Activated naive CD8-positive, alpha-beta T cell treated with anti-CD3 and anti-CD28 coated beads, Interleukin-2, amount 50 U/mL, for 24 hours (primary cell): ENCODE measurements at regions not wholly inside any gene's neighbourhood (a gene's known extent, or its start where the extent isn't known, plus 50 kb on each side); places are given as distances from the start of the nearest gene placed in this dataset.
A peak's percentile ranks its signal among the peaks of the same experiment; 100 is the strongest.

ENCODE experiments used
- ATAC-seq: fragments of 150-1000 bp; cut with Tn5 transposase; one replicate; pipeline ENCODE4 v1.10.0; 2021
- DNase-seq: peaks from one replicate; pipeline ENCODE4 v3.0.0; 2021
- H3K27ac Mint-ChIP-seq: one replicate; pipeline ENCODE4 v1.8.0; 2021; ENCODE audit warnings: mild to moderate bottlenecking, mixed read lengths
- H3K27me3 Mint-ChIP-seq: one replicate; pipeline ENCODE4 v1.8.0; 2021; ENCODE audit warnings: mixed read lengths
- H3K36me3 Mint-ChIP-seq: one replicate; pipeline ENCODE4 v1.8.0; 2021; ENCODE audit warnings: low read depth, mixed read lengths
- H3K4me1 Mint-ChIP-seq: one replicate; pipeline ENCODE4 v1.8.0; 2021; ENCODE audit warnings: mixed read lengths
- H3K4me3 Mint-ChIP-seq: one replicate; pipeline ENCODE4 v1.8.0; 2021; ENCODE audit warnings: mild to moderate bottlenecking, moderate library complexity, mixed read lengths
- H3K9me3 Mint-ChIP-seq: one replicate; pipeline ENCODE4 v1.8.0; 2021; ENCODE audit warnings: mixed read lengths

DNA sequence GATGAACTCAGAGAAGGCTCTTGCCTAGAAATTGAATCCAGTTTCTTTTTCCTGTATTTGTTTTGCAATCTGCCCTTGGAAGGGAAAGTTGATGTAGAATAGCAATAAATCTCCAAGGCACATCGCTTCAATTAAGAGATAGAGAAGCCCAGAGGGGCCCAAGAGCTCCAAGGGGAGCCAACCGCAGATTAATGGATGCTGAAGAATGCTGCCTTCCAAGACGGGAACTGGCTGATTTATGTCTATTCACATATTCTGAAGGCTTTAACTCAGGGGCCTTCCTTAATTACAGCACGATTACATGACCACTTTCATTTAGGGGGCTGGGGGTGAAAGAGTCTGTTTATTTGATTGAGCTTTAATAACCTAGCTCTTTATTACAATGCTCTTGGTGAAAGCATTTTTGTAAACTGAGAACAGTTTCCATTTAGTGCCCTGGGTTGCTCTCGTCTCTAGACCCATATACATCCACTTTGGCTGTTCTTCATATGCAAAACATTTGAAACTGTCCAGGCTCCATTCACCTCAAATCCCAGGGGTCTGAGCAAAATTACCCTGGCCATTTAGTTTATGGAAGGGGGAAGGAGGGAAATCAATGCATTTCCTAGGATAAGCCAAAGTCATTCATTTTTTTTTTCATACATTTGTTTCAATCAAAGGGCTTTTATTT, 87.4 kb upstream of the CLDN14 start:
- ATAC-seq: no peak
- no peaks in the 10 kb centered on the region for H3K4me1 Mint-ChIP-seq
- H3K27ac Mint-ChIP-seq: no peak overlapping the region
- no peaks in the 10 kb centered on the region for H3K9me3 Mint-ChIP-seq
- no peaks in the 10 kb centered on the region for H3K36me3 Mint-ChIP-seq
- H3K27me3 Mint-ChIP-seq: peaks cover 3% of the 10 kb centered on the region
- DNase-seq: no peak
- H3K4me3 Mint-ChIP-seq: no peak overlapping the region

DNA sequence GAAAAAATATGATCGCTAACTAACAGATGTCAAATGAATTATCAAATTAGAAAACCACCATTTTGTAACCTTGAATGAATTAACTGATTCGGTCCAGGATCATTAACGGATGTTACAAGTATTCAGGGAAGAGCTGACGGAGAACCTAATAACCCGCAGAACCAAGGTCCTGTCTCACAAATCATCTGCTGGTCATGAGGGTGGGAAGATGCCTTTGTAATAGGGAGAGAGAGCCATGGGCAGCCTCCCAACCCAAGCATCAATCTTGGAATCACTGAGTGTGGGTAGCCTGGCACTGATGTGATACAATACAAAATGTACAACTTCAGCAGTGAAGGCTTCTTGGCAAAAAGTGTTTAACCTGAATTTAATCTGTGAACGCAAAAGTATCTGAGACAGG, 89.6 kb upstream of the CLDN14 start:
- no peak overlapping the region for H3K27ac Mint-ChIP-seq
- ATAC-seq: no peak
- H3K36me3 Mint-ChIP-seq: no peaks in the 10 kb centered on the region
- no peak for DNase-seq
- no peaks in the 10 kb centered on the region for H3K9me3 Mint-ChIP-seq
- H3K4me3 Mint-ChIP-seq: no peak overlapping the region
- peaks cover 3% of the 10 kb centered on the region for H3K27me3 Mint-ChIP-seq
- no peaks in the 10 kb centered on the region for H3K4me1 Mint-ChIP-seq

DNA sequence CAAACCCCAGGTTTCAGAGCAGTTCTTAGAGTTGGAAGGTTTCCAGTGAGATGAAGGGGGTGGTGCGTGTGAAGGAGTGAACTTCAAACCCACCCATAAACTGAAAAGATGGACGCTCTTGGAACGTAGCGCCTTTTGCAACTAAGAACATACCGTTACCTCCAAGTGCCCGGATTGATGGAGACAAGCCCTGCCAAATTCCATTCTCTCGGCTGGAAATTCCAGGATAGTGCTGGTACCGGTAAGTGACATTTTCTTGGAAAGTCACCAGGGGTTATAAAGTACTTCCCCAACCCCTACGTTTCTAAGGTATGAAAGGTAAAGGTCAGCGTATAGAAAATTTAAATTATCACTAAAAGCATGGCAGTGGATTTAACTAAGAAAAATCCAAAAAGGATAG, 91.6 kb upstream of the CLDN14 start:
- H3K4me1 Mint-ChIP-seq: no peaks in the 10 kb centered on the region
- DNase-seq (no peak), ATAC-seq (no peak)
- no peak overlapping the region for H3K4me3 Mint-ChIP-seq
- H3K27me3 Mint-ChIP-seq: peaks cover 3% of the 10 kb centered on the region
- no peak overlapping the region for H3K27ac Mint-ChIP-seq
- no peaks in the 10 kb centered on the region for H3K36me3 Mint-ChIP-seq
- no peaks in the 10 kb centered on the region for H3K9me3 Mint-ChIP-seq

DNA sequence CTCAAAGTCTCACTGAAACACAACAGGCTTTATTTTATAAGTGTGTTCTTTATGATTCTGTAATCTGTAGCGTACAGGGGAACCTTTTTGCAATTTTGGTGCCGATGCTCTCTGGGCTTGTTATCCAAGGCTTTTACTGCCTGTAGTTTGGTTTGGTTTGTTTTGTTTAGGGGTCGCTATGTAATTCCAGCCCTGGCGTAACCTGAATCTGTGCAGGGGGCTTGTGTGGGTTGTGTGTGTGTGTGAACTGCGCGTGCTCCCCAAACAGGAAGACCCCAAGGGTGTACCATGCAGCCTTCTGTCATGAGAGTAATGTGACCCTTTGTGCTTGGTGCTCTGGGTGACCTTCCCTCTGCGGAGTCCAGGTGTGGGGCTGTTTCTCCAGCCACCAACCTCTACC, 92.1 kb upstream of the CLDN14 start:
- no peaks in the 10 kb centered on the region for H3K36me3 Mint-ChIP-seq
- no peak overlapping the region for H3K4me3 Mint-ChIP-seq

DNA sequence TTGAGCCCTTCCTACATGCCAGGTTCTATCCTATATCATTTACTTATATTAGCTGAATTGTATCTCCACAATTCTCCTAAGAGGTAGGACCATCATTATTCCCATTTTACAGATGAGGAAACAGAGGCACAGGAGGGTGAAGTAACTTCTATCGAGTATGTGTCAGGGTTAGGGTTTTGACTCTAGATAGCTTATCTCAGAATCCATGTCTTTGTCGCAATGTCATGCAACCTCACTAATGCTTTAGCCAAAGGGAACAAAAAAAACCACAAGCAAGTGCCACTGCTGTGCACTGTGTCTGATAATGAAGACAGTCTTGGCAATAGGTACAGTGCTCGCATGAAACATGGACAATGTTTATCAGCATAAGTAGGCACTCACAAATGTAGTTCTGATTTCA, 95.4 kb upstream of the CLDN14 start:
- no peak for DNase-seq
- no peaks in the 10 kb centered on the region for H3K9me3 Mint-ChIP-seq
- H3K27me3 Mint-ChIP-seq: peaks cover under 1% of the 10 kb centered on the region
- H3K4me1 Mint-ChIP-seq: peaks cover 6% of the 10 kb centered on the region
- no peak for ATAC-seq
- no peak overlapping the region for H3K27ac Mint-ChIP-seq
- H3K36me3 Mint-ChIP-seq: no peaks in the 10 kb centered on the region
- H3K4me3 Mint-ChIP-seq: no peak overlapping the region

More for the DNA sequence above, 92.1 kb upstream of the CLDN14 start:
- Mint-ChIP-seq H3K27me3 (peaks cover 3% of the 10 kb centered on the region), H3K9me3 (no peaks in the 10 kb centered on the region), H3K4me1 (no peaks in the 10 kb centered on the region), H3K27ac (no peak overlapping the region)
- DNase-seq (no peak), ATAC-seq (no peak)

DNA sequence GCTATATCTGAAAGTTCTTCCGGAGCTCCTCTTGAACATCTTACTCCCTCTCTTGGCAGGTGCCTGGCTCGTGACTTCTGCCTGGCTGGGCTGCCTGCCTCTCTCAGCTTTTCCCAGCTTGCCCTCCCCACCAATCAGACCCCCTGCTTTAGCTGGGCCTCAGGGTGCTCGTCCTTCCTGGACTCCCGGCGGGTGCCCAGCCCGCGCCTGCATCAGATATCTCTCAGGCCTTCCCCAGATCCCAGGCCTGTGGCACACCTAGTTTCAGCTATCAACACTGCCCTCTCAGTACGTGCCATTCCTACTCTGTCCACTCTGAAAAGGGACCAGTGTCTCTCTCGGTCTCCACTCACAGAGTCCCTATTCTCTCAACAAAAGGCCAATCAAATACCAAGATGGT, 96.5 kb upstream of the CLDN14 start:
- H3K36me3 Mint-ChIP-seq: no peaks in the 10 kb centered on the region
- no peak overlapping the region for H3K27ac Mint-ChIP-seq
- no peaks in the 10 kb centered on the region for H3K9me3 Mint-ChIP-seq
- ATAC-seq (no peak), DNase-seq (no peak)
- no peak overlapping the region for H3K4me3 Mint-ChIP-seq
- peaks cover 6% of the 10 kb centered on the region for H3K4me1 Mint-ChIP-seq
- H3K27me3 Mint-ChIP-seq: no peaks in the 10 kb centered on the region

DNA sequence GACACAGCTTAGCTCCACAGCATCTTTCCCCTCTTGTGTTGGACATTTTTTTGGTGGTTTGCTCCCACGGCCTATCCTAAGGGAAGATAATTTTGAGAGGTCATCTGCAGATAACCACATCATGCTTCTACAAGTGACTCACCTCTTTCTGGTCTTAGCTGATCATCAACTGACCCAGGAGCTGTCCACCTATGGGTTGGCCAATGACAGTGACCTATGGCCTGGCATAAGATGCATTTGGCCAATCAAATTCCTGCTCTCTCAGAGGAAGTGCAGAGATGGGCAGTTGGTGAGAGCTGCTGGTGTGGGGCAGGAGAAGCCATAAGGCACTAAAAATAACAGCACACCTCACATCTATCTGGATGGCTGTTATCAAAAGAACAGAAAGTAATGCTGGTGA, 100.0 kb upstream of the CLDN14 start:
- Mint-ChIP-seq H3K27me3 (peaks cover 4% of the 10 kb centered on the region), H3K9me3 (no peaks in the 10 kb centered on the region), H3K4me3 (no peak overlapping the region), H3K36me3 (no peaks in the 10 kb centered on the region), H3K4me1 (peaks cover 6% of the 10 kb centered on the region), H3K27ac (no peak overlapping the region)
- DNase-seq: no peak
- no peak for ATAC-seq

DNA sequence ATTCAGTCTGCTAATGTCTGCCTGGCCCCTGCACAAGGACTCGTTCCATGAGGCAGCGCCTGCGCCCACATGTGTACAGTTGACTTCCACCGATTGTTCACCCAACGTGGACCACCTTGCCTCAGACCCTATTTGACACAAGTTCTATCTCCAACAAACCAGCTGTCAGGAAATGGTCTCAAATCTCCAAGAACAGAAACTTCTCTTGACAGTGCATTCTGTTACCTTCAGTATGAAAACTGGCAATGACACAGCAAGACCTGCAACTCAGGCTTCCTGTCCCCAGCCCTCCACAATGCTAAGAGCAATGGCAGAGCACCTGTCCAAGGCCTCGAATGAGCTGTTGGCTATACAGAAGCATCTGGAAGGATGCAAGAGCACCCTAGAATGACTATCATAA, 102.3 kb upstream of the CLDN14 start:
- Mint-ChIP-seq H3K27me3 (peaks cover 4% of the 10 kb centered on the region), H3K4me1 (peaks cover 4% of the 10 kb centered on the region), H3K36me3 (no peaks in the 10 kb centered on the region), H3K27ac (no peak overlapping the region), H3K4me3 (no peak overlapping the region), H3K9me3 (no peaks in the 10 kb centered on the region)
- DNase-seq: no peak
- no peak for ATAC-seq

DNA sequence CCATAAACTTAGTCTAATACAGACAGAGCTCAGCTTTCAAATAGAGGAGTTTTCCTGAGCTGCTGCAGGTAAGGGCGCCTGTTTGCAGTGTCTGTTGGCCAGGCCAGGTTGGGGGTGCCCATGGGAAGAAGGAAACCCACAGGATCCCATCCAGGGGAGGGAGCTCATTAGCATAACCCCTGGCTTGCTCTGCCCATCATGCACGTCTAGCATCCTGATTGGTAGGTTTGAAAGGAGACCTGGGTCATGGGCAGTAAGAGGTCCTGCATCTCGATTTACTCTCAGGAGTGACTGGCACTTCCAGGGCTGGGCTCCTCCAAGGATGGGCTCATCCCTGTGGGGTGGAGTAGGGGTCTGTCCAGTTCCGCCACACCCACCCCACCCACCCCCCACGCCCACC, 103.7 kb upstream of the CLDN14 start:
- ATAC-seq (no peak), DNase-seq (no peak)
- H3K36me3 Mint-ChIP-seq: no peaks in the 10 kb centered on the region
- no peaks in the 10 kb centered on the region for H3K4me1 Mint-ChIP-seq
- H3K27ac Mint-ChIP-seq: no peak overlapping the region
- no peak overlapping the region for H3K4me3 Mint-ChIP-seq
- H3K9me3 Mint-ChIP-seq: no peaks in the 10 kb centered on the region
- peaks cover 4% of the 10 kb centered on the region for H3K27me3 Mint-ChIP-seq

DNA sequence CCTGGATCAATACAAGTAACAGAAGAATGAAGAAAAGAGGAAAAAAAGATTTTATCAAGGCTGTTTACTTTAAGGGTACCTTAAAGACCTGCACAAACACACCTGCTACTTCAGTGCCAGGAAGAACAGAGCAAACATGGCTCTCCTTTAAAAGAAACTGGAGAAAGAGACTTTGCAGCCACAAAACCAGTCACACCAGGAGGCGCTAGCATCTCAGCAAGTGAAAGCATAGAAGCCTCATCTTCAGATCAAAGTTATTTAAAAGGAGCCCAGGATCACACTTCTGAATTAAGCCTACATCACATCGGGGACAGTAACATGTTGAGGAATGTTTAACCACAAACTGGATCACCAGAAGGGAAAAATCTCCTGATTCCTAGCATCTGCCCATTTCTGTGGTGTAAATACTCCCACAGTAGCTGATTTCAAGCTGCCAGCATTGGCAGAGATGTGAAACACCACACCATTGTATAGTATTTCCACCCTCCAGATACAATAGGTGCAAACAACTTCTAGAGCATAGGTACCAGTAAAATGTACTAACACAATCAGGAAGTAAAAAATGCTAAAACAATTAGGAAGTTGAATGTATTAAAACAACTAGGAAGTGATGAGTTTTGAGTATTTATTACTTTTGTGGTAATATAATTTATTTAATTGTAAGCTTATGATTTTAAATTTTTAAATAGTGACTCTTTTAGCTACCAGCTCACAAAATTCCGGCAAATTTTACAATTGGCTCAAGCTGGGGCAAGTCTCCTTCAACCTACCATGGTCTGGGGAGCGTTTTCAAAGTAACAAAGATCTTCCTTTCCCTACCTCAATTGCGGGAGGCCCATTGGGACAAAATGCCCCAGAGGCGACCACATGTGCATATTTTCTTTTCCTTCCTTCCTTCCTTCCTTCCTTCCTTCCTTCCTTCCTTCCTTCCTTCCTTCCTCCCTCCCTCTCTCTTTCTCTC, 105.3 kb upstream of the CLDN14 start:
- H3K27ac Mint-ChIP-seq: no peak overlapping the region
- no peak for DNase-seq

DNA sequence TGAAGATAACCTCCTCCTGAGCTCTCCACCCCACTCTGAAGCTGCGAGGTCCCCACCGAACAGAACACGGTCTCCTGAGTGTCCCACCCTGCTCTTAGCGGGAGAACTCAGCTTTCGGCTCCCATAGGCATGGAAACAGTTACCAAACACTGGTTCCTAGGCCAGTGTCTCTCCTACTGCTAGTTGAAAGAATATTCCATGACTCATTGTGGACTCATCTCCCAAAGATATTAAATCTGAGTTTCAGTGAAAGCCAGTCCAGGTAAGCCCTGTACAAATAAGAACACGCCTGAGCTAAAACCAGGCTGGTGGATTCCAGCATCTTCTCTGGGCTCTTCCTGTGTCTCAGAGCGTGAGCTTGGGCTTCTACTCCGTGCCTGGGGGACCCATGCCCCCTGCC, 107.5 kb upstream of the CLDN14 start:
- DNase-seq (no peak), ATAC-seq (no peak)
- no peak overlapping the region for H3K4me3 Mint-ChIP-seq
- H3K36me3 Mint-ChIP-seq: no peaks in the 10 kb centered on the region
- no peaks in the 10 kb centered on the region for H3K9me3 Mint-ChIP-seq
- no peaks in the 10 kb centered on the region for H3K27me3 Mint-ChIP-seq
- no peaks in the 10 kb centered on the region for H3K4me1 Mint-ChIP-seq
- H3K27ac Mint-ChIP-seq: no peak overlapping the region

More for the DNA sequence above, 105.3 kb upstream of the CLDN14 start:
- no peak for ATAC-seq
- no peak overlapping the region for H3K4me3 Mint-ChIP-seq
- no peaks in the 10 kb centered on the region for H3K36me3 Mint-ChIP-seq
- H3K9me3 Mint-ChIP-seq: no peaks in the 10 kb centered on the region
- peaks cover 4% of the 10 kb centered on the region for H3K27me3 Mint-ChIP-seq
- H3K4me1 Mint-ChIP-seq: no peaks in the 10 kb centered on the region

DNA sequence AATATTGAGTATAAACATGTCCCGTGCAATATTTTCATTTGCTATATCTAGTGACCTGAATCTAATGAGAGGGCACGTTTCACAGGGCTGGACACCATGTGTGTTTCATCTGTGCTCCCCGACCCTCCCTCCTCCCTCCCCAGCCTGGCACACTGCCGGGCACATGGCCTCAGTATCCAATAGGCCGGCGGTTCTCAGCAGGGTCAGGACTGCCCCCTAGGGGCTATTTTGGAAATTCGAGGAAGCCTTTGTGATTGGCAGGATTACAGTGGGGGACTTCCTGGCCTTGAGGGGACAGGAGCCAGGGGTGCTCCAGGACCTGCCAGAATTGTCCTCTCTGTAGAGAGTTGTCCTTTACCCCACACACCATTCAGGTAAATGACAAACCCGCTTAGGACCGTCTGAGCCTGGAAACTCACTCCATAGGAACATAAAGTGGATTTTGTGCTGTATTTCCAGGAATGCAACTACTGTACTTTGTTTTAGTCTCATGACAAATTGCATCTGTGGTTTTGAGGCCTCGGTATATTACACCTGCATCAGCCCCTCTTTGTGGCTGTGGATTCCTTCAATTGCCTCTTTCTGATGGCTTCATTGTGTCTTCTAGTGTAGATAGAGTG, 109.5 kb upstream of the SIM2 start:
- no peaks in the 10 kb centered on the region for H3K9me3 Mint-ChIP-seq
- DNase-seq (peak; percentile 46), ATAC-seq (peak; percentile 52)
- peaks cover 3% of the 10 kb centered on the region for H3K27me3 Mint-ChIP-seq
- H3K27ac Mint-ChIP-seq: no peak overlapping the region
- H3K4me1 Mint-ChIP-seq: no peaks in the 10 kb centered on the region
- H3K36me3 Mint-ChIP-seq: no peaks in the 10 kb centered on the region
- no peak overlapping the region for H3K4me3 Mint-ChIP-seq

DNA sequence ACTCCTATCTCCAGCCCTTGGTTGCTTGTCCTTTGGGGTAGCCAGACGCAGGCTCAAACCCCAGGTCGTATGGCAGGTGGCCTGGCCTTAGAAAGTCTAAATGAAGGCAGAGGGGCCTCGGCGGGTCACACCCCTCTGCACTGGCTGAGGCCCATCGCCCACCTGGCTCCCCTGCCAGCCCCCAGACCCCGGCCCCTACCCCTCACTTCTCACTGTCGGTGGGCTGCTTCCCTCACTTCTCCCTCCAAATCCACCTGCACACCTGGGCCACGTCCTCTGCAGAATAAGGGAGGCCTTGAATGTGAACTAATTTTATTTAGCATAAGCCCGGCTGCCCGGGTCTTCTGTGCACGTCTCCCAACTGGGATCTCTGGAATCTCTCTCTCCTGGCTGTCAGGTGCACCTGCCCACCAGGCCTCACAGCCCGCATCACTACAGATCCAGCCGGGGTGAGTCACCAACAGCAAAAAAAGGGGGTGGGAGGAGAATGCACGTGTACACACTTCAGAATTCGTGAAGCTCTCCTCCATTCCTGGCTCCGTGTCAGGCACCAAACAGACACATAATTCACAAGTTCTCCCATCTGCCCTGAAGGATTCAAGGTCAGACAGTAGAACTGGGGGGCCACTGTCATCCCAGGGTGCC, 107.5 kb upstream of the SIM2 start:
- Mint-ChIP-seq H3K36me3 (no peaks in the 10 kb centered on the region), H3K9me3 (no peaks in the 10 kb centered on the region), H3K4me1 (no peaks in the 10 kb centered on the region), H3K4me3 (no peak overlapping the region), H3K27me3 (peaks cover 3% of the 10 kb centered on the region), H3K27ac (no peak overlapping the region)
- DNase-seq: no peak
- ATAC-seq: no peak

DNA sequence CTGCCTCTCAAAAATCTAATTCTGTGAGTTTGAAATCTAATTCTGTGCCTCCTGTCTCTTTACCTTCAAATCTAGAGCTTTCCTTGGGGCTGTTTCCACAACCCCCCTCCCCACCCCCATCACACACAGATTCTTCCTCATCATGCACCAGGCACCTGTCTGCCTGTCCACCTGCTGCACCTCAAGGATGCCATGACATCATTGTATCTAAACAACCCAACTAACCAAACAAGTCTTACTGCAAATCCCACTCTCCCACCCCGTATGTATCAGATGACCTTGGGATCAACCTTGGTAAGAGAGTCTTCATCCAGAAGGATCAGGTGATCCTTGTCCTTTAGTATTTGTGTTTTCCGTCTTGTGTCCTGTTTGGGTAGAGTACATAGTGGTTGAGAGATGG, 102.7 kb upstream of the SIM2 start:
- DNase-seq: no peak
- ATAC-seq: no peak
- Mint-ChIP-seq H3K4me1 (no peaks in the 10 kb centered on the region), H3K9me3 (no peaks in the 10 kb centered on the region), H3K4me3 (no peak overlapping the region), H3K36me3 (no peaks in the 10 kb centered on the region), H3K27ac (no peak overlapping the region), H3K27me3 (peaks cover 8% of the 10 kb centered on the region)
